Suprapubic skin (tissue), 4 donors: ENCODE measurements at regions not wholly inside any gene's neighbourhood (a gene's known extent, or its start where the extent isn't known, plus 50 kb on each side); places are given as distances from the start of the nearest gene placed in this dataset.
"Not testable (repeated sequence)": the region's sequence is repeated elsewhere in the genome, so short reads cannot be mapped to it uniquely, and the experiment has no call there.

Source experiments
- DNase-seq, 2 donors: peaks; one replicate each; pipeline ENCODE4 v3.0.0-alpha.2; 2019; ENCODE audit warnings: low spot score in 2 of 2
- H3K27ac ChIP-seq: fragments of 200-600 bp; sonication (generic); one replicate; pipeline ENCODE4 v1.5.1; 2019
- H3K27me3 ChIP-seq: fragments of 200-600 bp; sonication (generic); one replicate; pipeline ENCODE4 v1.5.1; 2019
- H3K36me3 ChIP-seq: fragments of 200-600 bp; sonication (generic); one replicate; pipeline ENCODE4 v1.5.1; 2019
- H3K4me1 ChIP-seq: fragments of 200-600 bp; sonication (generic); one replicate; pipeline ENCODE4 v1.5.1; 2019
- H3K4me3 ChIP-seq: fragments of 200-600 bp; sonication (generic); one replicate; pipeline ENCODE4 v1.5.1; 2019; ENCODE audit warnings: mild to moderate bottlenecking
- H3K9me3 ChIP-seq: fragments of 200-600 bp; sonication (generic); one replicate; pipeline ENCODE4 v1.5.1; 2019
- CTCF ChIP-seq, 2 donors: fragments of 200-600 bp in 1 of 2; fragments of 450-650 bp in 1 of 2; sonication (generic) in 1 of 2; IDR thresholded peaks; one replicate each; pipeline ENCODE4 v1.5.1; 2016 to 2019; ENCODE audit warnings: antibody characterized with exemption in 2 of 2, mild to moderate bottlenecking in 1 of 2, moderate library complexity in 1 of 2
- EP300 ChIP-seq: sonication (generic); formaldehyde crosslinking; IDR thresholded peaks from one replicate; pipeline ENCODE4 v1.6.1; 2017; ENCODE audit warnings: antibody characterized with exemption
- POLR2A ChIP-seq, 2 donors: fragments of 450-650 bp; IDR thresholded peaks; one replicate each; pipeline ENCODE4 v1.6.1; 2017; ENCODE audit warnings: antibody characterized with exemption in 2 of 2, mild to moderate bottlenecking in 2 of 2, moderate library complexity in 2 of 2
- POLR2AphosphoS5 ChIP-seq, 3 donors: sonication (generic); formaldehyde crosslinking; IDR thresholded peaks; one replicate each; pipeline ENCODE4 v1.6.1; 2017; ENCODE audit warnings: antibody characterized with exemption in 3 of 3
- WGBS: methylation state at CpG from one replicate; pipeline ENCODE4 v1.1.5; 2018; 5-methylcytosine and 5-hydroxymethylcytosine counted together

GRCh38 chr19:14328406-14328805, 52.8 kb upstream of the ADGRE5 start:
- H3K27ac ChIP-seq: no peak overlapping the region
- 87% methylated on average over 6 of the region's 6 CpGs for WGBS
- peaks cover 3% of the 10 kb centered on the region for H3K4me1 ChIP-seq
- H3K27me3 ChIP-seq: no peaks in the 10 kb centered on the region
- no peaks in the 10 kb centered on the region for H3K36me3 ChIP-seq
- TF ChIP-seq CTCF (IDR thresholded peaks at IDR 0.05) (no peak), EP300 (no peak), POLR2A (IDR thresholded peaks at IDR 0.05) (no peak)
- H3K4me3 ChIP-seq: no peak overlapping the region
- H3K9me3 ChIP-seq: no peaks in the 10 kb centered on the region
- DNase-seq: no peak

GRCh38 chr19:14327061-14327460, 54.2 kb upstream of the ADGRE5 start:
- not testable (repeated sequence) for H3K4me1 ChIP-seq, H3K9me3 ChIP-seq, H3K27me3 ChIP-seq, H3K36me3 ChIP-seq, H3K27ac ChIP-seq, DNase-seq, H3K4me3 ChIP-seq
- 65% methylated on average over 8 of the region's 8 CpGs for WGBS

GRCh38 chr19:14325863-14326262, 55.4 kb upstream of the ADGRE5 start:
- Histone ChIP-seq H3K9me3 (no peaks in the 10 kb centered on the region), H3K27ac (no peak overlapping the region), H3K4me3 (no peak overlapping the region), H3K4me1 (no peaks in the 10 kb centered on the region), H3K36me3 (no peaks in the 10 kb centered on the region), H3K27me3 (no peaks in the 10 kb centered on the region)
- WGBS: 100% methylated on average over 1 of the region's 1 CpG
- no peak for TF ChIP-seq EP300
- TF ChIP-seq CTCF (IDR thresholded peaks at IDR 0.05): no peak
- TF ChIP-seq POLR2AphosphoS5 (IDR thresholded peaks at IDR 0.05): no peak
- TF ChIP-seq POLR2A (IDR thresholded peaks at IDR 0.05): no peak
- DNase-seq: no peak

GRCh38 chr19:14325134-14325533, 56.1 kb upstream of the ADGRE5 start:
- no peak for TF ChIP-seq POLR2A (IDR thresholded peaks at IDR 0.05)
- no peak for TF ChIP-seq POLR2AphosphoS5 (IDR thresholded peaks at IDR 0.05)
- TF ChIP-seq EP300: no peak
- TF ChIP-seq CTCF (IDR thresholded peaks at IDR 0.05): no peak
- H3K4me1 ChIP-seq: no peaks in the 10 kb centered on the region
- no peak for DNase-seq
- WGBS: 98% methylated on average over 3 of the region's 3 CpGs
- no peaks in the 10 kb centered on the region for H3K27me3 ChIP-seq
- no peak overlapping the region for H3K27ac ChIP-seq
- no peak overlapping the region for H3K4me3 ChIP-seq
- no peaks in the 10 kb centered on the region for H3K36me3 ChIP-seq
- no peaks in the 10 kb centered on the region for H3K9me3 ChIP-seq

- 84% methylated on average over 7 of the region's 7 CpGs for WGBS
- TF ChIP-seq POLR2A (IDR thresholded peaks at IDR 0.05) (no peak), EP300 (no peak), POLR2AphosphoS5 (IDR thresholded peaks at IDR 0.05) (no peak), CTCF (IDR thresholded peaks at IDR 0.05) (no peak)
- H3K27ac ChIP-seq: no peak overlapping the region
- H3K4me1 ChIP-seq: no peaks in the 10 kb centered on the region
- no peaks in the 10 kb centered on the region for H3K9me3 ChIP-seq
- no peaks in the 10 kb centered on the region for H3K36me3 ChIP-seq
- peaks cover 8% of the 10 kb centered on the region for H3K27me3 ChIP-seq
- H3K4me3 ChIP-seq: no peak overlapping the region
- no peak for DNase-seq
Observed at GRCh38 chr19:14322889-14323463, 58.3 kb upstream of the ADGRE5 start.

GRCh38 chr19:14320253-14320652, 61.0 kb upstream of the ADGRE5 start:
- no peaks in the 10 kb centered on the region for H3K4me1 ChIP-seq
- no peak overlapping the region for H3K27ac ChIP-seq
- H3K4me3 ChIP-seq: no peak overlapping the region
- no peaks in the 10 kb centered on the region for H3K9me3 ChIP-seq
- TF ChIP-seq CTCF (IDR thresholded peaks at IDR 0.05) (no peak), POLR2A (IDR thresholded peaks at IDR 0.05) (no peak), EP300 (no peak)
- WGBS: 91% methylated on average over 3 of the region's 3 CpGs
- H3K36me3 ChIP-seq: no peaks in the 10 kb centered on the region
- H3K27me3 ChIP-seq: peaks cover 8% of the 10 kb centered on the region
- no peak for DNase-seq

GRCh38 chr19:14319720-14320119, 61.5 kb upstream of the ADGRE5 start:
- not testable (repeated sequence) for H3K4me1 ChIP-seq, H3K27ac ChIP-seq, H3K27me3 ChIP-seq, H3K9me3 ChIP-seq, DNase-seq, H3K36me3 ChIP-seq, H3K4me3 ChIP-seq
- 98% methylated on average over 6 of the region's 6 CpGs for WGBS
